K562 (cell line): ENCODE measurements at regions not wholly inside any gene's neighbourhood (a gene's known extent, or its start where the extent isn't known, plus 50 kb on each side); places are given as distances from the start of the nearest gene placed in this dataset.

ENCODE experiments used
- CCAR2 ChIP-seq: fragments of 200-400 bp; formaldehyde crosslinking; IDR thresholded peaks from 2 replicates; pipeline ENCODE4 v1.6.1; 2017; ENCODE audit warnings: mild to moderate bottlenecking, low read depth, low read length
- CTCF ChIP-seq, 3 experiments: IDR thresholded peaks in 2 of 3; conservative IDR thresholded peaks in 1 of 3; 2 replicates each; pipeline ENCODE4 v1.5.1; 2011 to 2012; ENCODE audit warnings: low read length in 3 of 3, mild to moderate bottlenecking in 3 of 3, control low read depth in 2 of 3, improper control_type of control experiment in 1 of 3, inconsistent platforms in 1 of 3, low read depth in 1 of 3, mixed read lengths in 1 of 3, moderate library complexity in 1 of 3; ENCODE audit not compliant: insufficient read depth in 2 of 3
- ELF1 ChIP-seq: fragments of 200-800 bp; sonication (Bioruptor generic); IDR thresholded peaks from 2 replicates; pipeline ENCODE4 v1.6.1; 2016; ENCODE audit warnings: missing genetic modification characterization, missing compliant biosample characterization
- HSF4 ChIP-seq: fragments of 250-450 bp; sonication (Bioruptor Pico); IDR thresholded peaks from 2 replicates; pipeline ENCODE4 v2.1.2; 2022; ENCODE audit warnings: mild to moderate bottlenecking, moderate library complexity, borderline replicate concordance
- MAZ ChIP-seq, 2 experiments: fragments of 450-650 bp in 1 of 2; sonication (generic) in 1 of 2; formaldehyde crosslinking; IDR thresholded peaks in 1 of 2; conservative IDR thresholded peaks in 1 of 2; 2 replicates each; pipeline versions ENCODE4 v1.4.0 to v1.5.0; 2020; ENCODE audit warnings: mild to moderate bottlenecking in 1 of 2, missing genetic modification reagents in 1 of 2
- REST ChIP-seq, 2 experiments: fragments of 450-650 bp; formaldehyde crosslinking in 1 of 2; IDR thresholded peaks; 2 replicates each; pipeline versions ENCODE4 v1.4.0 to v1.6.1; 2014 to 2020; ENCODE audit warnings: mild to moderate bottlenecking in 2 of 2, borderline replicate concordance in 1 of 2, low read depth in 1 of 2
- TAF1 ChIP-seq: IDR thresholded peaks from 2 replicates; pipeline ENCODE4 v1.6.1; 2011; ENCODE audit warnings: mild to moderate bottlenecking, low read length, moderate library complexity; ENCODE audit not compliant: insufficient read depth, control insufficient read depth, severe bottlenecking; ENCODE audit errors: extremely low read depth
- TF ChIP-seq, protein P1 (sequence below): sonication (generic); formaldehyde crosslinking; IDR thresholded peaks from 2 replicates; pipeline ENCODE4 v1.9.0; 2022; ENCODE audit warnings: mild to moderate bottlenecking, missing genetic modification reagents

- TF ChIP-seq ELF1 (tag): no peak
- TF ChIP-seq TAF1: no peak
- no peak for TF ChIP-seq HSF4 (CRISPR knock-in tag)
- TF ChIP-seq REST (IDR thresholded peaks at IDR 0.05; ENCODE audit: borderline replicate concordance): no peak
- TF ChIP-seq REST (CRISPR knock-in tag; IDR thresholded peaks at IDR 0.05; ENCODE audit: low read depth): no peak
- no peak for TF ChIP-seq CTCF (IDR thresholded peaks at IDR 0.05 in 2 of 3, conservative IDR thresholded peaks at IDR 0.05 in 1 of 3; ENCODE audit: insufficient read depth in 2 of 3, low read depth in 1 of 3, low read length in 3 of 3)
- TF ChIP-seq CCAR2: no peak
- TF ChIP-seq MAZ (CRISPR knock-in tag; conservative IDR thresholded peaks at IDR 0.05 in 1 of 2, IDR thresholded peaks at IDR 0.05 in 1 of 2): no peak
- TF ChIP-seq, protein P1, sequence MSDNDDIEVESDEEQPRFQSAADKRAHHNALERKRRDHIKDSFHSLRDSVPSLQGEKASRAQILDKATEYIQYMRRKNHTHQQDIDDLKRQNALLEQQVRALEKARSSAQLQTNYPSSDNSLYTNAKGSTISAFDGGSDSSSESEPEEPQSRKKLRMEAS: no peak
Observed at GRCh38 chr3:35335703-35336102, 303.6 kb upstream of the ARPP21 start.
